Jurkat, Clone E6-1 (cell line): ENCODE measurements at regions not wholly inside any gene's neighbourhood (a gene's known extent, or its start where the extent isn't known, plus 50 kb on each side); places are given as distances from the start of the nearest gene placed in this dataset.

ENCODE experiments used
- DNase-seq: peaks from one replicate; pipeline ENCODE4 v3.0.0-alpha.2; 2011; ENCODE audit warnings: low read depth, low spot score
- H3K4me3 ChIP-seq: 2 replicates; pipeline ENCODE4 v1.5.1; 2011; ENCODE audit warnings: mild to moderate bottlenecking, low read length, control low read depth, moderate library complexity

GRCh38 chr9:80945436-80945835 is 743.9 kb downstream of the TLE1 start:
- no peak for DNase-seq
- H3K4me3 ChIP-seq, result no peak overlapping the region

GRCh38 chr9:80937645-80938044 is 751.7 kb downstream of the TLE1 start:
- H3K4me3 ChIP-seq, result no peak overlapping the region
- DNase-seq, result no peak

- no peak for DNase-seq
- no peak overlapping the region for H3K4me3 ChIP-seq
Observed at GRCh38 chr9:80934095-80934494, 755.3 kb downstream of the TLE1 start.

- H3K4me3 ChIP-seq, result no peak overlapping the region
- DNase-seq, result no peak
Observed at GRCh38 chr9:80932947-80933780, 756.2 kb downstream of the TLE1 start.

- DNase-seq, result no peak
Observed at GRCh38 chr9:80932181-80932580, 757.2 kb downstream of the TLE1 start.

GRCh38 chr9:80931163-80931562 is 758.2 kb downstream of the TLE1 start:
- DNase-seq, result no peak
- H3K4me3 ChIP-seq, result no peak overlapping the region

More at GRCh38 chr9:80932181-80932580, 757.2 kb downstream of the TLE1 start:
- H3K4me3 ChIP-seq, result no peak overlapping the region

- DNase-seq, result no peak
Observed at GRCh38 chr9:80928697-80929096, 760.6 kb downstream of the TLE1 start.

GRCh38 chr9:80926611-80927010 is 762.7 kb downstream of the TLE1 start:
- no peak overlapping the region for H3K4me3 ChIP-seq
- no peak for DNase-seq

More at GRCh38 chr9:80928697-80929096, 760.6 kb downstream of the TLE1 start:
- no peak overlapping the region for H3K4me3 ChIP-seq

- no peak overlapping the region for H3K4me3 ChIP-seq
- DNase-seq, result no peak
Observed at GRCh38 chr9:80922544-80922943, 766.8 kb downstream of the TLE1 start.

GRCh38 chr9:80906728-80907127 is 782.6 kb downstream of the TLE1 start:
- no peak overlapping the region for H3K4me3 ChIP-seq
- DNase-seq, result no peak

GRCh38 chr9:80899208-80899607 is 790.1 kb downstream of the TLE1 start:
- H3K4me3 ChIP-seq, result no peak overlapping the region
- no peak for DNase-seq

GRCh38 chr9:80893190-80893589 is 796.2 kb downstream of the TLE1 start:
- DNase-seq, result no peak
- H3K4me3 ChIP-seq, result no peak overlapping the region

GRCh38 chr9:80892703-80893102 is 796.6 kb downstream of the TLE1 start:
- DNase-seq, result no peak
- no peak overlapping the region for H3K4me3 ChIP-seq

GRCh38 chr9:80890124-80890523 is 799.2 kb downstream of the TLE1 start:
- no peak overlapping the region for H3K4me3 ChIP-seq
- DNase-seq, result no peak

GRCh38 chr9:80885894-80886293 is 803.5 kb downstream of the TLE1 start:
- peak; percentile 10 for DNase-seq
- no peak overlapping the region for H3K4me3 ChIP-seq

- no peak for DNase-seq
- H3K4me3 ChIP-seq, result no peak overlapping the region
Observed at GRCh38 chr9:80883826-80884579, 805.3 kb downstream of the TLE1 start.

- DNase-seq, result no peak
- no peak overlapping the region for H3K4me3 ChIP-seq
Observed at GRCh38 chr9:80883426-80883825, 805.9 kb downstream of the TLE1 start.

- DNase-seq, result no peak
- no peak overlapping the region for H3K4me3 ChIP-seq
Observed at GRCh38 chr9:80881940-80882339, 807.4 kb downstream of the TLE1 start.

- no peak for DNase-seq
- no peak overlapping the region for H3K4me3 ChIP-seq
Observed at GRCh38 chr9:80881320-80881719, 808.0 kb downstream of the TLE1 start.

GRCh38 chr9:80878556-80878955 is 810.8 kb downstream of the TLE1 start:
- no peak for DNase-seq
- H3K4me3 ChIP-seq, result no peak overlapping the region
